Tibial nerve (tissue), 4 donors: ENCODE measurements at regions not wholly inside any gene's neighbourhood (a gene's known extent, or its start where the extent isn't known, plus 50 kb on each side); places are given as distances from the start of the nearest gene placed in this dataset.

Source experiments
- DNase-seq, 2 donors: peaks; one replicate each; pipeline ENCODE4 v3.0.0-alpha.2; 2019; ENCODE audit warnings: low spot score in 2 of 2
- H3K27ac ChIP-seq, 4 donors: fragments of 200-600 bp; sonication (generic) in 3 of 4; one replicate each; pipeline ENCODE4 v1.5.1; 2017 to 2019; ENCODE audit warnings: mild to moderate bottlenecking in 1 of 4
- H3K27me3 ChIP-seq, 2 donors: fragments of 200-600 bp; sonication (generic) in 1 of 2; one replicate each; pipeline versions ENCODE4 v1.5.1 to v1.6.0; 2017 to 2019
- H3K36me3 ChIP-seq, 3 donors: fragments of 200-600 bp; sonication (generic); one replicate each; pipeline ENCODE4 v1.5.1; 2018 to 2019
- H3K4me1 ChIP-seq, 4 donors: fragments of 200-600 bp; sonication (generic) in 3 of 4; one replicate each; pipeline ENCODE4 v1.5.1; 2017 to 2019
- H3K4me3 ChIP-seq, 4 donors: fragments of 200-600 bp; sonication (generic) in 3 of 4; one replicate each; pipeline ENCODE4 v1.5.1; 2017 to 2019; ENCODE audit warnings: mild to moderate bottlenecking in 1 of 4, moderate library complexity in 1 of 4
- H3K9me3 ChIP-seq, 4 donors: fragments of 200-600 bp; sonication (generic) in 3 of 4; one replicate each; pipeline ENCODE4 v1.5.1; 2017 to 2019
- CTCF ChIP-seq, 5 experiments: fragments of 200-600 bp in 3 of 5; fragments of 450-650 bp in 2 of 5; sonication (generic) in 3 of 5; IDR thresholded peaks; one replicate each; pipeline ENCODE4 v1.5.1; 2016 to 2019; ENCODE audit warnings: antibody characterized with exemption in 5 of 5, mild to moderate bottlenecking in 3 of 5, moderate library complexity in 2 of 5
- EP300 ChIP-seq, 2 donors: sonication (generic); formaldehyde crosslinking; IDR thresholded peaks; one replicate each; pipeline ENCODE4 v1.6.1; 2017; ENCODE audit warnings: antibody characterized with exemption in 2 of 2, mild to moderate bottlenecking in 1 of 2
- POLR2A ChIP-seq, 2 donors: fragments of 450-650 bp; IDR thresholded peaks; one replicate each; pipeline ENCODE4 v1.6.1; 2017; ENCODE audit warnings: antibody characterized with exemption in 2 of 2, mild to moderate bottlenecking in 2 of 2, moderate library complexity in 2 of 2
- WGBS, 2 donors: methylation state at CpG; one replicate each; pipeline ENCODE4 v1.1.5; 2018; 5-methylcytosine and 5-hydroxymethylcytosine counted together

GRCh38 chr4:81874661-81875515 is 403.2 kb upstream of the RASGEF1B start:
- Histone ChIP-seq H3K27me3 (no peaks in the 10 kb centered on the region), H3K9me3 (peaks cover 0 to 11% (median 0%) of the 10 kb centered on the region in 4 donors), H3K27ac (no peak overlapping the region), H3K4me3 (no peak overlapping the region), H3K4me1 (no peaks in the 10 kb centered on the region), H3K36me3 (no peaks in the 10 kb centered on the region)
- DNase-seq = no peak
- WGBS, 2 donors = 38 to 46% methylated on average over 3 of the region's 3 CpGs
- TF ChIP-seq EP300 (IDR thresholded peaks at IDR 0.05) (no peak), POLR2A (IDR thresholded peaks at IDR 0.05) (no peak), CTCF (IDR thresholded peaks at IDR 0.05) (no peak)

- Histone ChIP-seq H3K4me1 (no peaks in the 10 kb centered on the region), H3K4me3 (no peak overlapping the region), H3K27ac (no peak overlapping the region), H3K36me3 (no peaks in the 10 kb centered on the region), H3K9me3 (peaks cover 0 to 11% (median 0%) of the 10 kb centered on the region in 4 donors), H3K27me3 (no peaks in the 10 kb centered on the region)
- 88% methylated on average over 5 of the region's 5 CpGs; no CpG with 5 or more reads in 1 of the 2 donors for WGBS, 2 donors
- no peak for TF ChIP-seq POLR2A (IDR thresholded peaks at IDR 0.05)
- no peak for TF ChIP-seq EP300 (IDR thresholded peaks at IDR 0.05)
- no peak for TF ChIP-seq CTCF (IDR thresholded peaks at IDR 0.05)
- no peak for DNase-seq
Measured at GRCh38 chr4:81870275-81870674, 398.6 kb upstream of the RASGEF1B start.

GRCh38 chr4:81860111-81860510 is 388.4 kb upstream of the RASGEF1B start:
- H3K27me3 ChIP-seq = no peaks in the 10 kb centered on the region
- TF ChIP-seq EP300 (IDR thresholded peaks at IDR 0.05) (no peak), CTCF (IDR thresholded peaks at IDR 0.05) (no peak), POLR2A (IDR thresholded peaks at IDR 0.05) (no peak)
- no peaks in the 10 kb centered on the region for H3K4me1 ChIP-seq
- H3K36me3 ChIP-seq = no peaks in the 10 kb centered on the region
- H3K9me3 ChIP-seq = peaks cover 0 to 4% (median 0%) of the 10 kb centered on the region in 4 donors
- no peak for DNase-seq
- H3K4me3 ChIP-seq = no peak overlapping the region
- H3K27ac ChIP-seq = no peak overlapping the region

- TF ChIP-seq POLR2A (IDR thresholded peaks at IDR 0.05) (no peak), CTCF (IDR thresholded peaks at IDR 0.05) (no peak), EP300 (IDR thresholded peaks at IDR 0.05) (no peak)
- Histone ChIP-seq H3K4me3 (no peak overlapping the region), H3K27ac (no peak overlapping the region), H3K27me3 (no peaks in the 10 kb centered on the region), H3K4me1 (no peaks in the 10 kb centered on the region), H3K36me3 (no peaks in the 10 kb centered on the region), H3K9me3 (peaks cover 0 to 12% (median 0%) of the 10 kb centered on the region in 4 donors)
- DNase-seq = no peak
- WGBS, 2 donors = 91 to 100% methylated on average over 1 of the region's 1 CpG
Measured at GRCh38 chr4:81854406-81854805, 382.7 kb upstream of the RASGEF1B start.

GRCh38 chr4:81852031-81852715 is 380.5 kb upstream of the RASGEF1B start:
- no peaks in the 10 kb centered on the region for H3K4me1 ChIP-seq
- H3K4me3 ChIP-seq = no peak overlapping the region
- peaks cover 0 to 12% (median 0%) of the 10 kb centered on the region in 4 donors for H3K9me3 ChIP-seq
- DNase-seq = no peak
- no peaks in the 10 kb centered on the region for H3K27me3 ChIP-seq
- TF ChIP-seq EP300 (IDR thresholded peaks at IDR 0.05) = no peak
- no peak for TF ChIP-seq CTCF (IDR thresholded peaks at IDR 0.05)
- TF ChIP-seq POLR2A (IDR thresholded peaks at IDR 0.05) = no peak
- no peak overlapping the region for H3K27ac ChIP-seq
- no peaks in the 10 kb centered on the region for H3K36me3 ChIP-seq
- 82 to 88% methylated on average over 1 of the region's 1 CpG for WGBS, 2 donors
